Naive B cell (primary cell): ENCODE measurements at regions not wholly inside any gene's neighbourhood (a gene's known extent, or its start where the extent isn't known, plus 50 kb on each side); places are given as distances from the start of the nearest gene placed in this dataset.

Source experiments
- ATAC-seq, 2 donors: fragments of 150-1000 bp; cut with Tn5 transposase; 2 replicates each; pipeline ENCODE4 v1.10.0; 2021; ENCODE audit warnings: low read depth in 2 of 2, mild to moderate bottlenecking in 2 of 2, moderate library complexity in 2 of 2
- DNase-seq: peaks from one replicate; pipeline ENCODE4 v3.0.0; 2022
- H3K27ac Mint-ChIP-seq, 6 donors: one replicate each; pipeline ENCODE4 v1.8.0; 2020 to 2022; ENCODE audit warnings: mild to moderate bottlenecking in 6 of 6, mixed read lengths in 6 of 6, moderate library complexity in 5 of 6, inconsistent platforms in 2 of 6
- H3K27me3 Mint-ChIP-seq, 3 donors: one replicate each; pipeline ENCODE4 v1.8.0; 2021 to 2022; ENCODE audit warnings: mixed read lengths in 3 of 3, mild to moderate bottlenecking in 1 of 3
- H3K36me3 Mint-ChIP-seq, 2 donors: one replicate each; pipeline ENCODE4 v1.8.0; 2020 to 2022; ENCODE audit warnings: mixed read lengths in 2 of 2, inconsistent platforms in 1 of 2, mild to moderate bottlenecking in 1 of 2
- H3K4me1 Mint-ChIP-seq, 3 donors: one replicate each; pipeline ENCODE4 v1.8.0; 2020 to 2022; ENCODE audit warnings: mixed read lengths in 3 of 3, inconsistent platforms in 1 of 3, mild to moderate bottlenecking in 1 of 3, moderate library complexity in 1 of 3
- H3K4me3 Mint-ChIP-seq, 8 donors: one replicate each; pipeline ENCODE4 v1.8.0; 2020 to 2022; ENCODE audit warnings: mild to moderate bottlenecking in 8 of 8, mixed read lengths in 8 of 8, moderate library complexity in 8 of 8, inconsistent platforms in 2 of 8
- H3K9me3 Mint-ChIP-seq, 7 donors: one replicate each; pipeline ENCODE4 v1.8.0; 2020 to 2022; ENCODE audit warnings: mixed read lengths in 7 of 7, mild to moderate bottlenecking in 5 of 7, inconsistent platforms in 2 of 7, moderate library complexity in 1 of 7

DNA sequence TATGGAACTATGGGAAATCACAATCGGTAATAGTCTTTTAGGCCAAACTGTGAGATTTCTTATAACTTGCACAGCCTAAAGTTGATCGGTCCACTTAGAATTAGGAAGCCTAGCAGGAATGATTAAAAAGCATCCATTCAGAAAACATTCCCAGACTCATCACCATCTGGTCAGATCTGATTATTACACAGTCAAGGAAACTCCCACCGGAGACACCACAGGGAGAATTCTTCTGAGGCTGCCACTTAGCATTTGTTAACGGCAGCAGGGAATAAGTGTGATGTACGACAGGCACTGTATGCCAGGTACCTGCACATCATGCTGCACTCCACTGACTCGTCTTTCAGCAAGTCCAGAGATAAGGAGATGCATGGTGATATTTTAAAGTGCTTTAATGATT lies 227.6 kb upstream of the STEAP1 start:
- DNase-seq: no peak
- Mint-ChIP-seq H3K36me3 (no peaks in the 10 kb centered on the region), H3K27me3 (no peaks in the 10 kb centered on the region), H3K27ac (no peak overlapping the region), H3K4me1 (no peaks in the 10 kb centered on the region), H3K9me3 (peaks cover 0 to 9% (median 6%) of the 10 kb centered on the region in 7 donors), H3K4me3 (no peak overlapping the region)
- no peak for ATAC-seq

DNA sequence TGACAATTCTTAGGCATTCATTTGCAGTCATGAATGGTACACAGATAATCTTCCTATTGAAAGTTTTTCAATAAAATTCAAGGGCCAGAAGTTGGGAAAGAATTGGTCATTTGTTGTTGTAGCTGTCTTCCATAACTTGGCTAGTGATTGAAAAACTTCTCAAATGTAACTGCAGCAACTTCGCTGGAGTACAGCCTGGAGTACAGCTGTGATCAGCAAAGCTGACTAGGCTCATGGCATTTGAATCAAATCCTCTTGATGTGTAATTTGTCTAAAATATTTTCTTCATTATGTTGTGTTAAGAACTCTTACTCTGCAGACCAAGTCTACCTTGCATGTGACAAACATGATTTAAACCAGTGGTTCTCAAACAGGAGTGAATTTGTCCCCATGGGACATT lies 226.5 kb upstream of the STEAP1 start:
- DNase-seq: no peak
- Mint-ChIP-seq H3K4me1 (no peaks in the 10 kb centered on the region), H3K4me3 (no peak overlapping the region), H3K27ac (no peak overlapping the region), H3K27me3 (no peaks in the 10 kb centered on the region), H3K9me3 (peaks cover 0 to 9% (median 5%) of the 10 kb centered on the region in 7 donors), H3K36me3 (no peaks in the 10 kb centered on the region)
- ATAC-seq: no peak

GRCh38 chr7:89928451-89928850 lies 225.8 kb upstream of the STEAP1 start:
- Mint-ChIP-seq H3K9me3 (peaks cover 0 to 9% (median 4%) of the 10 kb centered on the region in 7 donors), H3K36me3 (no peaks in the 10 kb centered on the region), H3K27me3 (no peaks in the 10 kb centered on the region), H3K4me3 (no peak overlapping the region), H3K27ac (no peak overlapping the region), H3K4me1 (no peaks in the 10 kb centered on the region)
- DNase-seq: no peak
- no peak for ATAC-seq

- DNase-seq (no peak), ATAC-seq (no peak)
- no peak overlapping the region for H3K27ac Mint-ChIP-seq
- H3K9me3 Mint-ChIP-seq: peaks cover 0 to 5% (median 1%) of the 10 kb centered on the region in 7 donors
- no peaks in the 10 kb centered on the region for H3K4me1 Mint-ChIP-seq
- no peak overlapping the region for H3K4me3 Mint-ChIP-seq
- no peaks in the 10 kb centered on the region for H3K27me3 Mint-ChIP-seq
- no peaks in the 10 kb centered on the region for H3K36me3 Mint-ChIP-seq
Observed at GRCh38 chr7:89934101-89934500, 220.2 kb upstream of the STEAP1 start.

DNA sequence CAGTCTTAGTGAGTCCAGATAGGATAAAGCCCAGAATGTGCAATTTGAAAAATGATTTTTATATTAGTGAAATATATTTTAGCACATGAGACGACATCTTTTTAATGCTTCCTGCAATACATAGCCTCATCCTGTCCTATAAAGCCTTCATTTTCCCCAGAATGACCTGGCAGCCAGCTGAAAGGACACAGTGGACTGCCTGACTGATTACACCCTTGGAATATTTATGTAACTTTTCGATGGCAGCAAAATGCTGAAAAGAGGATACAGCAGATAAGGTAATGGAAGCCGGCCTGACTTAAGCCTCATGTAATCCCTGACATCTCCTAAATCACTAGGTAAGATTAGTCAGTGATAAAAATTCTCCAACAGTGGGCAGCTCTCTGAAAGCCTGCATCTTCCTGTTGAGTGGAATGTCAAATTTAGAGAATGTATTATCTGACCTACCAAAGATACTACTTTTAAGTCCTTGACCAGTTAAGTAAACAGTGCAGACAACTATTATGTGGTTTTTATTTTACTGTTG lies 210.7 kb upstream of the STEAP1 start:
- Mint-ChIP-seq H3K4me1 (no peaks in the 10 kb centered on the region), H3K27me3 (no peaks in the 10 kb centered on the region), H3K27ac (no peak overlapping the region), H3K9me3 (peaks cover 0 to 6% (median 0%) of the 10 kb centered on the region in 7 donors), H3K36me3 (no peaks in the 10 kb centered on the region), H3K4me3 (no peak overlapping the region)
- no peak for ATAC-seq
- no peak for DNase-seq

GRCh38 chr7:89958525-89959068 lies 195.7 kb upstream of the STEAP1 start:
- no peaks in the 10 kb centered on the region for H3K27me3 Mint-ChIP-seq
- H3K4me3 Mint-ChIP-seq: no peak overlapping the region
- no peak for ATAC-seq
- no peaks in the 10 kb centered on the region for H3K36me3 Mint-ChIP-seq
- no peak for DNase-seq
- H3K4me1 Mint-ChIP-seq: no peaks in the 10 kb centered on the region
- H3K27ac Mint-ChIP-seq: no peak overlapping the region
- H3K9me3 Mint-ChIP-seq: peaks cover 0 to 12% (median 5%) of the 10 kb centered on the region in 7 donors

GRCh38 chr7:89966067-89966664 lies 188.1 kb upstream of the STEAP1 start:
- peaks cover 0 to 10% (median 2%) of the 10 kb centered on the region in 7 donors for H3K9me3 Mint-ChIP-seq

GRCh38 chr7:89975577-89975976 lies 178.7 kb upstream of the STEAP1 start:
- no peaks in the 10 kb centered on the region for H3K4me1 Mint-ChIP-seq
- H3K27me3 Mint-ChIP-seq: no peaks in the 10 kb centered on the region
- no peak for ATAC-seq
- no peak for DNase-seq
- H3K9me3 Mint-ChIP-seq: peaks cover 0 to 8% (median 2%) of the 10 kb centered on the region in 7 donors
- H3K27ac Mint-ChIP-seq: no peak overlapping the region
- no peaks in the 10 kb centered on the region for H3K36me3 Mint-ChIP-seq
- H3K4me3 Mint-ChIP-seq: no peak overlapping the region

More at GRCh38 chr7:89966067-89966664, 188.1 kb upstream of the STEAP1 start:
- no peak for DNase-seq
- Mint-ChIP-seq H3K4me3 (no peak overlapping the region), H3K36me3 (no peaks in the 10 kb centered on the region), H3K4me1 (no peaks in the 10 kb centered on the region), H3K27ac (no peak overlapping the region), H3K27me3 (no peaks in the 10 kb centered on the region)
- ATAC-seq: no peak

DNA sequence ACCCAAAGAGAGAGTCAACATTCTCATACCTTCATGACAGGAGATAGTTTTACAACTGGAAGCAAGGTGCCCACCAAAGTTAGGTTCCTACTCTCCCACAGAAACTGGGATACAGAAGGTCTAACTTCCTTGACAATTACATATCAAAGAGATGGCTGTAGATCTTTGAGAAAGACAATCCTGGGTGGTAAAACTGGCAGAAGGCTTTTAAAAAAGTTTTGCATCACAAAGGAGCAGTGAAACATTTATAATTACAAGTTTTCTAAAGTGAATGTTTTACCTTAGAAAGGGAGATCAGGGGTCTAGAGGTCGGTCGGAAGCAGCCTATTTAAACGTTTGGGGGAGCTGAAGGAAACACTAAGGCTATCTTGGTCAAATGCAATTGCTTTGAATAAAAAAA lies 166.6 kb upstream of the STEAP1 start:
- Mint-ChIP-seq H3K4me1 (no peaks in the 10 kb centered on the region), H3K27ac (no peak overlapping the region), H3K9me3 (peaks cover 0 to 10% (median 4%) of the 10 kb centered on the region in 7 donors), H3K36me3 (no peaks in the 10 kb centered on the region), H3K27me3 (peaks cover 0 to 3% (median 0%) of the 10 kb centered on the region in 3 donors), H3K4me3 (no peak overlapping the region)
- no peak for DNase-seq
- no peak for ATAC-seq

DNA sequence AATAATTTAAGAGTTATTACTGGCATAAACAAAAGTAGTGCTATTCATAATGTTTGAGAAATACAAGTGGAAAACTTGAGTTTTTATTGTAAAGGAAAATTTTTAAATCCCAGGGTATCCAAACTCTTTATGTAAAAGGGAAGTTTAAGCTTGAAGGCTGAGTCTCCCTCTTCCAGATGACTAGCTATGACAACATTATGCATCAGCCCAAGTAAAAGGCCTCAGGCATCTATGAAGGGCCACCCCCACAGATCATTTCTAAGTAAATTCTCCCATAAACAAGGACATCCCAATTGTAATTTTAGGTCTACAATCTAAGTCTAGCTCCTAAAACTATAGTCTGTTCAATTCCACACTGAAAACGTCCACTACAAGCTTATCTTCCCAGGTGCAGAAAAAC lies 166.2 kb upstream of the STEAP1 start:
- ATAC-seq (no peak), DNase-seq (no peak)
- H3K36me3 Mint-ChIP-seq: no peaks in the 10 kb centered on the region
- H3K4me3 Mint-ChIP-seq: no peak overlapping the region
- H3K27me3 Mint-ChIP-seq: peaks cover 0 to 3% (median 0%) of the 10 kb centered on the region in 3 donors
- H3K4me1 Mint-ChIP-seq: no peaks in the 10 kb centered on the region
- no peak overlapping the region for H3K27ac Mint-ChIP-seq
- peaks cover 0 to 10% (median 4%) of the 10 kb centered on the region in 7 donors for H3K9me3 Mint-ChIP-seq

GRCh38 chr7:89989454-89989853 lies 164.8 kb upstream of the STEAP1 start:
- H3K9me3 Mint-ChIP-seq: peaks cover 0 to 10% (median 4%) of the 10 kb centered on the region in 7 donors
- H3K27ac Mint-ChIP-seq: no peak overlapping the region
- H3K27me3 Mint-ChIP-seq: peaks cover 0 to 3% (median 0%) of the 10 kb centered on the region in 3 donors
- DNase-seq: no peak
- H3K36me3 Mint-ChIP-seq: no peaks in the 10 kb centered on the region
- no peak overlapping the region for H3K4me3 Mint-ChIP-seq
- ATAC-seq: no peak
- no peaks in the 10 kb centered on the region for H3K4me1 Mint-ChIP-seq

- H3K36me3 Mint-ChIP-seq: no peaks in the 10 kb centered on the region
- DNase-seq (no peak), ATAC-seq (no peak)
- H3K4me3 Mint-ChIP-seq: no peak overlapping the region
- no peaks in the 10 kb centered on the region for H3K4me1 Mint-ChIP-seq
- H3K27me3 Mint-ChIP-seq: no peaks in the 10 kb centered on the region
- peaks cover 0 to 20% (median 7%) of the 10 kb centered on the region in 7 donors for H3K9me3 Mint-ChIP-seq
- H3K27ac Mint-ChIP-seq: no peak overlapping the region
Observed at GRCh38 chr7:89994483-89994882, 159.8 kb upstream of the STEAP1 start.

DNA sequence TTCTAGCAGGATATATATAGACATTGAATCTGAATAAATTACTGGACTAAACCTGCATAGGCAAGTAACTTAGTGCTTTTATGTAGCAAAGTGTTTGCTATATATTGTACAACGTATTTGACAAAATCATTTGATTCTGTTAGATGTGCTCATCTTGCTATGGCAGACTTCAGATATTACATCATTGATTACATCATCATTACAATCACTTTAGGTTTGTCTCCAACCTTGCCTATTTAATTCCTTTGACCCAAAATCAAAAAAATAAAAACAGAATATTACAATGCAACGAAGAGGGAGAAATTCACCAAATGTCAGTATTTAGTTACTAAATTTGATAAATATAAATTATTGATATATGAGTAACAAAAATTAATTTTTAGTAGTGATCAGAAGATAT lies 155.7 kb upstream of the STEAP1 start:
- Mint-ChIP-seq H3K4me3 (no peak overlapping the region), H3K27me3 (no peaks in the 10 kb centered on the region), H3K4me1 (no peaks in the 10 kb centered on the region), H3K9me3 (peaks cover 0 to 15% (median 7%) of the 10 kb centered on the region in 7 donors), H3K36me3 (no peaks in the 10 kb centered on the region), H3K27ac (no peak overlapping the region)
- no peak for DNase-seq
- ATAC-seq: no peak

- H3K27me3 Mint-ChIP-seq: no peaks in the 10 kb centered on the region
- ATAC-seq: no peak
- H3K4me3 Mint-ChIP-seq: no peak overlapping the region
Observed at GRCh38 chr7:90005836-90006235, 148.4 kb upstream of the STEAP1 start.

More at GRCh38 chr7:90005836-90006235, 148.4 kb upstream of the STEAP1 start:
- Mint-ChIP-seq H3K27ac (no peak overlapping the region), H3K36me3 (no peaks in the 10 kb centered on the region), H3K4me1 (no peaks in the 10 kb centered on the region), H3K9me3 (no peaks in the 10 kb centered on the region)
- DNase-seq: no peak
